ENCODE measurements at regions not wholly inside any gene's neighbourhood (a gene's known extent, or its start where the extent isn't known, plus 50 kb on each side); places are given as distances from the start of the nearest gene placed in this dataset.

DNA sequence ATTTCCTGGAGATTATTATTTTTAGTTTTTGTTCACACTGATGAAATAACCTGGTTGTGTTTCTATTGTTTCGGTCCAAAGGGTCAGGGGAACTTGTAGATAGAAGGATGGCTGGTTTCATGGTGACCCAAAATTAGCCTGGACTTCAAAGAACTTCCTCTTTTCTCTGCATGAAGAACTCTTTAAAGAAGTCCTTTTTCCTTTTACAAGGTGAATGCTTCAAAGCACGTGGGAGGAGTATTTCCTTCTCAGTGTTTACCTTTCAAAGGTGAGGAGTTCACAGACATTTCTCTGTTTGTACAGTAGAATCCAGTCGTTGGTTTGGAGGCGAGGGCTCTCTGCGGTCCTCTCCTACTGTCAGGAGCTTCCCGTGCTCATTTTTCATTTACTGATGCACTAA lies 561.7 kb downstream of the GATA3 start:
- DNase-seq (ENCODE audit: low spot score) (no peak), ATAC-seq (ENCODE audit: low FRiP score) (no peak)
- TF ChIP-seq, protein P1, sequence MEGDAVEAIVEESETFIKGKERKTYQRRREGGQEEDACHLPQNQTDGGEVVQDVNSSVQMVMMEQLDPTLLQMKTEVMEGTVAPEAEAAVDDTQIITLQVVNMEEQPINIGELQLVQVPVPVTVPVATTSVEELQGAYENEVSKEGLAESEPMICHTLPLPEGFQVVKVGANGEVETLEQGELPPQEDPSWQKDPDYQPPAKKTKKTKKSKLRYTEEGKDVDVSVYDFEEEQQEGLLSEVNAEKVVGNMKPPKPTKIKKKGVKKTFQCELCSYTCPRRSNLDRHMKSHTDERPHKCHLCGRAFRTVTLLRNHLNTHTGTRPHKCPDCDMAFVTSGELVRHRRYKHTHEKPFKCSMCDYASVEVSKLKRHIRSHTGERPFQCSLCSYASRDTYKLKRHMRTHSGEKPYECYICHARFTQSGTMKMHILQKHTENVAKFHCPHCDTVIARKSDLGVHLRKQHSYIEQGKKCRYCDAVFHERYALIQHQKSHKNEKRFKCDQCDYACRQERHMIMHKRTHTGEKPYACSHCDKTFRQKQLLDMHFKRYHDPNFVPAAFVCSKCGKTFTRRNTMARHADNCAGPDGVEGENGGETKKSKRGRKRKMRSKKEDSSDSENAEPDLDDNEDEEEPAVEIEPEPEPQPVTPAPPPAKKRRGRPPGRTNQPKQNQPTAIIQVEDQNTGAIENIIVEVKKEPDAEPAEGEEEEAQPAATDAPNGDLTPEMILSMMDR (IDR thresholded peaks at IDR 0.05): no peak

DNA sequence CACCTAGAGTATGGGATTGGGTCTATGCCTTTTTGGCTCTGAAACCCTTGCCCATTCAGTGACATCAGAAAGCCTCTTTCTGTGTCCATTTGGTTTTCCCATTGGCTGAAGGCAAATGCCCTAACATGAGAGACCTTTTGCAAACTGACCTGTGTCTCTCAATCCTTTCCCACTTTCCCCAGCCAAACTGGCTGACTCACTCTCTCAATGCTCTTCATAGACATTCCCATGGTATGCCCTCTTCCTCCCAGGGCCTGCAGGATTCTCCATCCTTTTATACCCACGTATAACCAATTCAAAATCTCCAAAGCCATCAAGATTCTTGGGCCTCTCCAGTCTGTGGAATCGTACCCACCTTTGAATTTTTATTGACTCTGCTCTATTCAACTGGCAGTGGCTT lies 563.3 kb downstream of the GATA3 start:
- TF ChIP-seq, protein P1 (IDR thresholded peaks at IDR 0.05): no peak
- no peak for ATAC-seq (ENCODE audit: low FRiP score)
- no peak for DNase-seq (ENCODE audit: low spot score)

DNA sequence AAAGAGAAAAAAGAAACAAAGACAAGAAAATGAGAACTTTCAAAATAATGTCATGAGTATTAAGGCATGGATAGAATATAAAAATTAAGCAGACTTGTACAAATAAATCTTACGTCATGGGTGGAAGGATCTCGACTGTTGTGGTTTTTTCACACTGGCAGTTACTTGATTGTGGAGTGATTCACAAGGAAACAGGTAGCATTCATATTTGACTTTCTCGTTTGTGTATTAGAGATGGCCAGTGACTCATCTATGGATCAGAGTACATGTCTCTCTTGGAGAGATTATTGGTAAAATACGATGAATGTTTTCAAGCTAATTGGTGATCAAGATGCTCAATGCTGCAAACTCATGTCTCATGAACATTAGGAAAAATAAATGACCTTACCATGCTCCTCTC lies 564.3 kb downstream of the GATA3 start:
- TF ChIP-seq, protein P1 (IDR thresholded peaks at IDR 0.05): no peak
- no peak for ATAC-seq (ENCODE audit: low FRiP score)
- no peak for DNase-seq (ENCODE audit: low spot score)

DNA sequence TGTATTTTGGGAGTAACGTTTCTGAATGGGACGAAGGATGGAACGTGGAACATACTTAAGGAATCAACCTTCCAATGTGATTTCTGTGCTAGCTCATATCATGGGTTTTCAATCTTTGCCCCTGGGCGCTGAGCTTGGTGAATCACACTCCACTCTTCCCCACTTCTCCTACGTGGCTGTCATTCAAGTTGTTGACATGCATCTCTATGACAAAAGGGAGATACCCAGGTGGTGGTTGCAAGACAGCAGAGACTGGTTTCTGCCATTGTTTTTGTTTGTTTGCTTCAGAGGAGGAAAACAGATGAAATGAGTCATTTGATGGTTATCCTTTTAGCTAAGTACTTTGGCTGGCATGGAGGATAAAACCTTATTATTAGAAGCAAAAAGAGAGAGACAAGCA lies 573.9 kb downstream of the GATA3 start:
- DNase-seq (ENCODE audit: low spot score): no peak
- no peak for ATAC-seq (ENCODE audit: low FRiP score)
- TF ChIP-seq, protein P1 (IDR thresholded peaks at IDR 0.05): no peak

DNA sequence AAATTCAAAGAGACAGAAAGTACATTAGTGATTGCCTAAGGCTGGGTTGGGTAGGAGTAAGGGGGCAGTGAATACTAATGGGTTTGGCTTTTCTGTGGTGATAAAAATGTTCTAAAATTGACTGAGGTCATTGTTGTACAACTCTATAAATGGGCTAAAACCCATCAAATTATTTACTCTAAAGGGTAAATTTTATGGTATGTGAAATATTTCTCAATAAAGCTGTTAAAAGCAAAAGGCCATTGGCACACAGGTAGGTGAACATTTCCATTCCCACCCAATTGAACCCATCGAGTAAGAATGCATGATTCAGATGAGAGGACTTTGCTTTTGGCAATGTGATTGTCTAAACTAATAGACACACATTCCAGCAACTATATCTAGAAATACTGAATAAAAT lies 579.4 kb downstream of the GATA3 start:
- DNase-seq (ENCODE audit: low spot score): no peak
- no peak for ATAC-seq (ENCODE audit: low FRiP score)

DNA sequence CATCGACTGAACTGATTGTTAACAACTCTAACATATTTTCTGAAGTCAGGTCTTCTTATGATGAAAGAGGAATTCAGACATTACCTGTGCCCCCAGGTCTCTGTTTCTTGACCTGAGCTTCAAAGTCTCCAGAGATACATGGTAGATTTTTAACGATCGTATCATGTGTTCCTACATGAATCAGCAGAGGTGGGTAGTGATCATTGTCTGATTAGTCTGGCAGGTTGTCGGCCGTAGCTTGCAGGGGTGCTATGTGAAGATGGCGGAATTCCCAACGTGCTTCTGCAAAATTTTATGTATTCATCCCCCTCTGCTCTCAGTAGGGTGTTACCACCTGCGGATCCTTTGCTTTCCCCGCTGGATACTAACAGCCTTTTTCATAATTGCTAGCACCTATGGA lies 581.9 kb downstream of the GATA3 start:
- TF ChIP-seq, protein P1 (IDR thresholded peaks at IDR 0.05): no peak
- no peak for DNase-seq (ENCODE audit: low spot score)
- no peak for ATAC-seq (ENCODE audit: low FRiP score)

More for the DNA sequence above, 579.4 kb downstream of the GATA3 start:
- TF ChIP-seq, protein P1 (IDR thresholded peaks at IDR 0.05): no peak

DNA sequence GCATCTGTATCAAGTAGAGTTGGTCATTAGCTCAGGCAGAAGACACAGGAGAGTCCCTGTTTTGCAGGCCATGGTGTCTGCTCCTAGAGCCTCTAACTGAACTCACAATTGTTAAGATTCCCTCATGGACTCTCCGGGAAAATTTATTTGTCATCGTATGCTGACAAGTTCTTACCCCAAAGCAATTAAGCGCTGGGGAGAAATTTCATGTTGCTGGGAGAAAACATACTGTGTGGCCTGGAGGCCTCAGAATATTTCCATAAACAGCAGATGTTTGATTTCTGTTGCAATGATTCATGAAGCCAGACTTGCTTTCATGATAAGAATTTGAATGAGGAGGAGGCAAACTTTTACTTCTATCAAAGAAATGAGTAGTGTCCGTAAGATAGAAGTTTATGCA lies 583.2 kb downstream of the GATA3 start:
- TF ChIP-seq, protein P1 (IDR thresholded peaks at IDR 0.05): no peak
- no peak for ATAC-seq (ENCODE audit: low FRiP score)

More for the DNA sequence above, 583.2 kb downstream of the GATA3 start:
- DNase-seq (ENCODE audit: low spot score): no peak
